Right atrium auricular region (tissue), 2 donors: ENCODE measurements at regions not wholly inside any gene's neighbourhood (a gene's known extent, or its start where the extent isn't known, plus 50 kb on each side); places are given as distances from the start of the nearest gene placed in this dataset.
A peak's percentile ranks its signal among the peaks of the same experiment; 100 is the strongest.

Experiments
- DNase-seq: peaks from one replicate; pipeline ENCODE4 v3.0.0-alpha.2; 2019; ENCODE audit warnings: low spot score
- H3K27ac ChIP-seq, 2 donors: fragments of 200-600 bp; sonication (generic); 1 replicate in 1 of 2; 2 replicates in 1 of 2; pipeline ENCODE4 v1.5.1; 2016 to 2019
- H3K27me3 ChIP-seq, 2 donors: fragments of 200-600 bp; sonication (generic); one replicate each; pipeline versions ENCODE4 v1.5.1 to v1.6.0; 2017 to 2019
- H3K36me3 ChIP-seq: fragments of 200-600 bp; sonication (generic); one replicate; pipeline ENCODE4 v1.5.1; 2016
- H3K4me1 ChIP-seq, 2 donors: fragments of 200-600 bp; sonication (generic); one replicate each; pipeline versions ENCODE4 v1.5.1 to v1.6.0; 2017 to 2019
- H3K4me3 ChIP-seq, 2 donors: fragments of 200-600 bp; sonication (generic); 1 replicate in 1 of 2; 2 replicates in 1 of 2; pipeline ENCODE4 v1.5.1; 2017 to 2019; ENCODE audit warnings: mild to moderate bottlenecking in 1 of 2, moderate library complexity in 1 of 2
- H3K9me3 ChIP-seq, 2 donors: fragments of 200-600 bp; sonication (generic); one replicate each; pipeline ENCODE4 v1.5.1; 2019
- CTCF ChIP-seq, 2 donors: fragments of 200-600 bp; sonication (generic); IDR thresholded peaks; one replicate each; pipeline ENCODE4 v1.5.1; 2019; ENCODE audit warnings: antibody characterized with exemption in 2 of 2

- no peaks in the 10 kb centered on the region for H3K36me3 ChIP-seq
- H3K4me1 ChIP-seq = no peaks in the 10 kb centered on the region
- no peaks in the 10 kb centered on the region for H3K9me3 ChIP-seq
- TF ChIP-seq CTCF (IDR thresholded peaks at IDR 0.05) = peak in 1 of 2 donors; percentile 47
- H3K27ac ChIP-seq = no peak overlapping the region
- no peak overlapping the region for H3K4me3 ChIP-seq
- DNase-seq = no peak
- H3K27me3 ChIP-seq = no peaks in the 10 kb centered on the region
Measured at GRCh38 chr4:28686618-28687017, 1826.0 kb downstream of the STIM2 start.

- TF ChIP-seq CTCF (IDR thresholded peaks at IDR 0.05) = no peak
- no peaks in the 10 kb centered on the region for H3K9me3 ChIP-seq
- no peaks in the 10 kb centered on the region for H3K4me1 ChIP-seq
- H3K27me3 ChIP-seq = no peaks in the 10 kb centered on the region
- H3K36me3 ChIP-seq = no peaks in the 10 kb centered on the region
- no peak overlapping the region for H3K27ac ChIP-seq
- DNase-seq = no peak
- H3K4me3 ChIP-seq = no peak overlapping the region
Measured at GRCh38 chr4:28690890-28691289, 1830.2 kb downstream of the STIM2 start.

- Histone ChIP-seq H3K27me3 (no peaks in the 10 kb centered on the region), H3K36me3 (no peaks in the 10 kb centered on the region), H3K9me3 (no peaks in the 10 kb centered on the region), H3K27ac (no peak overlapping the region), H3K4me3 (no peak overlapping the region), H3K4me1 (no peaks in the 10 kb centered on the region)
- TF ChIP-seq CTCF (IDR thresholded peaks at IDR 0.05) = no peak
- DNase-seq = no peak
Measured at GRCh38 chr4:28702571-28702970, 1841.9 kb downstream of the STIM2 start.

GRCh38 chr4:28709891-28710290 lies 1849.2 kb downstream of the STIM2 start:
- Histone ChIP-seq H3K27ac (no peak overlapping the region), H3K4me3 (no peak overlapping the region), H3K27me3 (no peaks in the 10 kb centered on the region), H3K4me1 (no peaks in the 10 kb centered on the region), H3K9me3 (peaks cover 0 to 7% of the 10 kb centered on the region in 2 donors), H3K36me3 (no peaks in the 10 kb centered on the region)
- TF ChIP-seq CTCF (IDR thresholded peaks at IDR 0.05) = no peak
- no peak for DNase-seq

- Histone ChIP-seq H3K4me3 (no peak overlapping the region), H3K4me1 (no peaks in the 10 kb centered on the region), H3K27me3 (no peaks in the 10 kb centered on the region), H3K27ac (no peak overlapping the region), H3K9me3 (no peaks in the 10 kb centered on the region), H3K36me3 (no peaks in the 10 kb centered on the region)
- no peak for DNase-seq
- TF ChIP-seq CTCF (IDR thresholded peaks at IDR 0.05) = no peak
Measured at GRCh38 chr4:28723371-28723770, 1862.7 kb downstream of the STIM2 start.

GRCh38 chr4:28724239-28724638 lies 1863.6 kb downstream of the STIM2 start:
- Histone ChIP-seq H3K4me1 (no peaks in the 10 kb centered on the region), H3K9me3 (no peaks in the 10 kb centered on the region), H3K27me3 (no peaks in the 10 kb centered on the region), H3K27ac (no peak overlapping the region), H3K36me3 (no peaks in the 10 kb centered on the region), H3K4me3 (no peak overlapping the region)
- TF ChIP-seq CTCF (IDR thresholded peaks at IDR 0.05) = no peak
- DNase-seq = no peak
